ENCODE measurements at regions not wholly inside any gene's neighbourhood (a gene's known extent, or its start where the extent isn't known, plus 50 kb on each side); places are given as distances from the start of the nearest gene placed in this dataset.

DNA sequence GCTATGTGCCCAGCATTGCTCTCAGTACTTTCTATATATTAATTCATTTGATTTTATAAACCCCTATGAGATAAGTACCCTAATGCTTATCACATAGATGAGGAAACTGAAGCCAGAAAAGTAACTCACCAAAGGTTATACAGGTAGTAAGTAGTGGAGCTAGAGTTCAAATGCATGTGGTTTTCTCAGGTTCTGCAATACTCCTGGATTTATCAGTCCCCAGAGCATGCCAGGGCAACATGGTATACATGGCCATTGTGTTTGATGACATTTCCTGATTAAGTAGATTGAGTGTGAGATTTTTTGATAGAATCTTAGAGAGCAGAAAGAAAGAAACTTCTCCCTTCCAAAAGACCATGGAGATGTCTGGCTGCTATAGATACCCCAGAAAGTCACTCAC, 233.1 kb downstream of the IKZF2 start:
- TF ChIP-seq, protein P1, sequence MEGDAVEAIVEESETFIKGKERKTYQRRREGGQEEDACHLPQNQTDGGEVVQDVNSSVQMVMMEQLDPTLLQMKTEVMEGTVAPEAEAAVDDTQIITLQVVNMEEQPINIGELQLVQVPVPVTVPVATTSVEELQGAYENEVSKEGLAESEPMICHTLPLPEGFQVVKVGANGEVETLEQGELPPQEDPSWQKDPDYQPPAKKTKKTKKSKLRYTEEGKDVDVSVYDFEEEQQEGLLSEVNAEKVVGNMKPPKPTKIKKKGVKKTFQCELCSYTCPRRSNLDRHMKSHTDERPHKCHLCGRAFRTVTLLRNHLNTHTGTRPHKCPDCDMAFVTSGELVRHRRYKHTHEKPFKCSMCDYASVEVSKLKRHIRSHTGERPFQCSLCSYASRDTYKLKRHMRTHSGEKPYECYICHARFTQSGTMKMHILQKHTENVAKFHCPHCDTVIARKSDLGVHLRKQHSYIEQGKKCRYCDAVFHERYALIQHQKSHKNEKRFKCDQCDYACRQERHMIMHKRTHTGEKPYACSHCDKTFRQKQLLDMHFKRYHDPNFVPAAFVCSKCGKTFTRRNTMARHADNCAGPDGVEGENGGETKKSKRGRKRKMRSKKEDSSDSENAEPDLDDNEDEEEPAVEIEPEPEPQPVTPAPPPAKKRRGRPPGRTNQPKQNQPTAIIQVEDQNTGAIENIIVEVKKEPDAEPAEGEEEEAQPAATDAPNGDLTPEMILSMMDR (conservative IDR thresholded peaks at IDR 0.05), result no peak
- no peak for TF ChIP-seq ZFX (IDR thresholded peaks at IDR 0.05)
